HEK293 (cell line): ENCODE measurements at regions not wholly inside any gene's neighbourhood (a gene's known extent, or its start where the extent isn't known, plus 50 kb on each side); places are given as distances from the start of the nearest gene placed in this dataset.

Experiments
- REPIN1 ChIP-seq: fragments of 450-650 bp; formaldehyde crosslinking; IDR thresholded peaks from 2 replicates; pipeline ENCODE4 v1.5.1; 2017; ENCODE audit warnings: missing biosample characterization, missing genetic modification characterization, low read depth
- REST ChIP-seq: fragments of 450-650 bp; formaldehyde crosslinking; IDR thresholded peaks from 2 replicates; pipeline ENCODE4 v1.5.1; 2016; ENCODE audit warnings: missing biosample characterization, missing genetic modification characterization
- WT1 ChIP-seq: fragments of 450-650 bp; formaldehyde crosslinking; IDR thresholded peaks from 2 replicates; pipeline ENCODE4 v1.5.1; 2016; ENCODE audit warnings: missing biosample characterization, missing genetic modification characterization
- ZBTB20 ChIP-seq: fragments of 450-650 bp; formaldehyde crosslinking; IDR thresholded peaks from 2 replicates; pipeline ENCODE4 v1.5.1; 2016; ENCODE audit warnings: missing biosample characterization, missing genetic modification characterization
- ZFP41 ChIP-seq: fragments of 450-650 bp; formaldehyde crosslinking; IDR thresholded peaks from 2 replicates; pipeline ENCODE4 v1.5.1; 2016; ENCODE audit warnings: missing biosample characterization, missing genetic modification characterization, borderline replicate concordance
- ZNF133 ChIP-seq: fragments of 450-650 bp; formaldehyde crosslinking; IDR thresholded peaks from 2 replicates; pipeline ENCODE4 v1.5.1; 2016; ENCODE audit warnings: missing biosample characterization, missing genetic modification characterization
- ZNF24 ChIP-seq: fragments of 450-650 bp; formaldehyde crosslinking; IDR thresholded peaks from 2 replicates; pipeline ENCODE4 v1.5.1; 2016; ENCODE audit warnings: missing biosample characterization, missing genetic modification characterization
- ZNF404 ChIP-seq: fragments of 450-650 bp; formaldehyde crosslinking; IDR thresholded peaks from 2 replicates; pipeline ENCODE4 v1.5.1; 2017; ENCODE audit warnings: missing biosample characterization, missing genetic modification characterization
- ZNF521 ChIP-seq: fragments of 450-650 bp; formaldehyde crosslinking; IDR thresholded peaks from 2 replicates; pipeline ENCODE4 v1.5.1; 2017; ENCODE audit warnings: missing biosample characterization, mild to moderate bottlenecking, missing genetic modification characterization
- ZNF776 ChIP-seq: fragments of 450-650 bp; formaldehyde crosslinking; IDR thresholded peaks from 2 replicates; pipeline ENCODE4 v1.5.0; 2017; ENCODE audit warnings: missing biosample characterization, missing genetic modification characterization, borderline replicate concordance
- TF ChIP-seq, protein P1 (sequence below): IDR thresholded peaks from 2 replicates; pipeline ENCODE4 v1.6.1; 2011; ENCODE audit warnings: mild to moderate bottlenecking, low read depth, low read length, borderline replicate concordance
- TF ChIP-seq, protein P2 (sequence below): fragments of 450-650 bp; formaldehyde crosslinking; IDR thresholded peaks from 2 replicates; pipeline ENCODE4 v1.5.1; 2016; ENCODE audit warnings: missing biosample characterization, missing genetic modification characterization
- TF ChIP-seq, protein P3 (sequence below): fragments of 450-650 bp; formaldehyde crosslinking; IDR thresholded peaks from 2 replicates; pipeline ENCODE4 v1.5.1; 2016; ENCODE audit warnings: missing biosample characterization, missing genetic modification characterization
- TF ChIP-seq, protein P4 (sequence below): fragments of 450-650 bp; formaldehyde crosslinking; IDR thresholded peaks from 2 replicates; pipeline ENCODE4 v1.5.1; 2016; ENCODE audit warnings: missing biosample characterization, missing genetic modification characterization

DNA sequence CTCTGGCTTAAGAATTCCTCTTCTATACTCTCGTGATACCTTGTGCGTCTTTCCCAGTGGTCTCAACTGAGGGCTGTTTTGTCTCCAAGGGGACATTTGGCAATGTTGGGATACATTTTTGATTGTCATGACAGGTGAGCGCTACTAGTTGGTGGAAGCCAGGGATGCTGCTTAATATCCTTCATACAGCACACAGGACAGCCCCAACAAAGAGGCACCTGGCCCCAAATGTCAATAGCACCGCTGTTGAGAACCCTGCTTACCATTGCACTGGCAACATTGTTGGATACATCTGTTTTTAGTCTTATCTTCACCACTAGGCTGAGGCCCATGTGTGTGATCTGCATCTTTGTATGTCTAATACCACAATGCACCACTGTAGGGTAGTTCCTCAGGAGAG lies 114.1 kb downstream of the C9orf152 start:
- TF ChIP-seq REST (tag by site-specific recombination) = no peak
- TF ChIP-seq, protein P1, sequence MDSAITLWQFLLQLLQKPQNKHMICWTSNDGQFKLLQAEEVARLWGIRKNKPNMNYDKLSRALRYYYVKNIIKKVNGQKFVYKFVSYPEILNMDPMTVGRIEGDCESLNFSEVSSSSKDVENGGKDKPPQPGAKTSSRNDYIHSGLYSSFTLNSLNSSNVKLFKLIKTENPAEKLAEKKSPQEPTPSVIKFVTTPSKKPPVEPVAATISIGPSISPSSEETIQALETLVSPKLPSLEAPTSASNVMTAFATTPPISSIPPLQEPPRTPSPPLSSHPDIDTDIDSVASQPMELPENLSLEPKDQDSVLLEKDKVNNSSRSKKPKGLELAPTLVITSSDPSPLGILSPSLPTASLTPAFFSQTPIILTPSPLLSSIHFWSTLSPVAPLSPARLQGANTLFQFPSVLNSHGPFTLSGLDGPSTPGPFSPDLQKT = no peak
- TF ChIP-seq, protein P2, sequence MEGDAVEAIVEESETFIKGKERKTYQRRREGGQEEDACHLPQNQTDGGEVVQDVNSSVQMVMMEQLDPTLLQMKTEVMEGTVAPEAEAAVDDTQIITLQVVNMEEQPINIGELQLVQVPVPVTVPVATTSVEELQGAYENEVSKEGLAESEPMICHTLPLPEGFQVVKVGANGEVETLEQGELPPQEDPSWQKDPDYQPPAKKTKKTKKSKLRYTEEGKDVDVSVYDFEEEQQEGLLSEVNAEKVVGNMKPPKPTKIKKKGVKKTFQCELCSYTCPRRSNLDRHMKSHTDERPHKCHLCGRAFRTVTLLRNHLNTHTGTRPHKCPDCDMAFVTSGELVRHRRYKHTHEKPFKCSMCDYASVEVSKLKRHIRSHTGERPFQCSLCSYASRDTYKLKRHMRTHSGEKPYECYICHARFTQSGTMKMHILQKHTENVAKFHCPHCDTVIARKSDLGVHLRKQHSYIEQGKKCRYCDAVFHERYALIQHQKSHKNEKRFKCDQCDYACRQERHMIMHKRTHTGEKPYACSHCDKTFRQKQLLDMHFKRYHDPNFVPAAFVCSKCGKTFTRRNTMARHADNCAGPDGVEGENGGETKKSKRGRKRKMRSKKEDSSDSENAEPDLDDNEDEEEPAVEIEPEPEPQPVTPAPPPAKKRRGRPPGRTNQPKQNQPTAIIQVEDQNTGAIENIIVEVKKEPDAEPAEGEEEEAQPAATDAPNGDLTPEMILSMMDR = no peak
- no peak for TF ChIP-seq WT1 (tag by site-specific recombination)
- no peak for TF ChIP-seq ZNF133 (tag by site-specific recombination)
- TF ChIP-seq, protein P3, sequence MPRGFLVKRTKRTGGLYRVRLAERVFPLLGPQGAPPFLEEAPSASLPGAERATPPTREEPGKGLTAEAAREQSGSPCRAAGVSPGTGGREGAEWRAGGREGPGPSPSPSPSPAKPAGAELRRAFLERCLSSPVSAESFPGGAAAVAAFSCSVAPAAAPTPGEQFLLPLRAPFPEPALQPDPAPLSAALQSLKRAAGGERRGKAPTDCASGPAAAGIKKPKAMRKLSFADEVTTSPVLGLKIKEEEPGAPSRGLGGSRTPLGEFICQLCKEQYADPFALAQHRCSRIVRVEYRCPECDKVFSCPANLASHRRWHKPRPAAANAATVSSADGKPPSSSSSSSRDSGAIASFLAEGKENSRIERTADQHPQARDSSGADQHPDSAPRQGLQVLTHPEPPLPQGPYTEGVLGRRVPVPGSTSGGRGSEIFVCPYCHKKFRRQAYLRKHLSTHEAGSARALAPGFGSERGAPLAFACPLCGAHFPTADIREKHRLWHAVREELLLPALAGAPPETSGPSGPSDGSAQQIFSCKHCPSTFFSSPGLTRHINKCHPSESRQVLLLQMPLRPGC = no peak
- no peak for TF ChIP-seq ZNF521 (tag by site-specific recombination)
- TF ChIP-seq, protein P4, sequence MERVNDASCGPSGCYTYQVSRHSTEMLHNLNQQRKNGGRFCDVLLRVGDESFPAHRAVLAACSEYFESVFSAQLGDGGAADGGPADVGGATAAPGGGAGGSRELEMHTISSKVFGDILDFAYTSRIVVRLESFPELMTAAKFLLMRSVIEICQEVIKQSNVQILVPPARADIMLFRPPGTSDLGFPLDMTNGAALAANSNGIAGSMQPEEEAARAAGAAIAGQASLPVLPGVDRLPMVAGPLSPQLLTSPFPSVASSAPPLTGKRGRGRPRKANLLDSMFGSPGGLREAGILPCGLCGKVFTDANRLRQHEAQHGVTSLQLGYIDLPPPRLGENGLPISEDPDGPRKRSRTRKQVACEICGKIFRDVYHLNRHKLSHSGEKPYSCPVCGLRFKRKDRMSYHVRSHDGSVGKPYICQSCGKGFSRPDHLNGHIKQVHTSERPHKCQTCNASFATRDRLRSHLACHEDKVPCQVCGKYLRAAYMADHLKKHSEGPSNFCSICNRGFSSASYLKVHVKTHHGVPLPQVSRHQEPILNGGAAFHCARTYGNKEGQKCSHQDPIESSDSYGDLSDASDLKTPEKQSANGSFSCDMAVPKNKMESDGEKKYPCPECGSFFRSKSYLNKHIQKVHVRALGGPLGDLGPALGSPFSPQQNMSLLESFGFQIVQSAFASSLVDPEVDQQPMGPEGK (tag by site-specific recombination) = no peak
- no peak for TF ChIP-seq ZNF24
- TF ChIP-seq ZNF404 (tag by site-specific recombination) = no peak
- no peak for TF ChIP-seq ZNF776 (tag by site-specific recombination)
- TF ChIP-seq REPIN1 (tag by site-specific recombination) = no peak
- no peak for TF ChIP-seq ZBTB20 (tag by site-specific recombination)
- TF ChIP-seq ZFP41 = no peak
